ENCODE measurements at regions not wholly inside any gene's neighbourhood (a gene's known extent, or its start where the extent isn't known, plus 50 kb on each side); places are given as distances from the start of the nearest gene placed in this dataset.

- intact Hi-C loops (cut with DNase I), result no loop called here
- no peak for DNase-seq (ENCODE audit: low spot score)
Observed at GRCh38 chr12:124691429-124691828, 124.0 kb upstream of the NCOR2 start.

- intact Hi-C loops (cut with DNase I), result loop anchor here in 1 of 2 donors (5.0 to 10.0 kb wide), 2 partner anchors 58 to 305 kb away; no protein-coding TSS in a partner anchor
- DNase-seq (ENCODE audit: low spot score), result no peak
Observed at GRCh38 chr12:124689631-124690030, 122.2 kb upstream of the NCOR2 start.

DNA sequence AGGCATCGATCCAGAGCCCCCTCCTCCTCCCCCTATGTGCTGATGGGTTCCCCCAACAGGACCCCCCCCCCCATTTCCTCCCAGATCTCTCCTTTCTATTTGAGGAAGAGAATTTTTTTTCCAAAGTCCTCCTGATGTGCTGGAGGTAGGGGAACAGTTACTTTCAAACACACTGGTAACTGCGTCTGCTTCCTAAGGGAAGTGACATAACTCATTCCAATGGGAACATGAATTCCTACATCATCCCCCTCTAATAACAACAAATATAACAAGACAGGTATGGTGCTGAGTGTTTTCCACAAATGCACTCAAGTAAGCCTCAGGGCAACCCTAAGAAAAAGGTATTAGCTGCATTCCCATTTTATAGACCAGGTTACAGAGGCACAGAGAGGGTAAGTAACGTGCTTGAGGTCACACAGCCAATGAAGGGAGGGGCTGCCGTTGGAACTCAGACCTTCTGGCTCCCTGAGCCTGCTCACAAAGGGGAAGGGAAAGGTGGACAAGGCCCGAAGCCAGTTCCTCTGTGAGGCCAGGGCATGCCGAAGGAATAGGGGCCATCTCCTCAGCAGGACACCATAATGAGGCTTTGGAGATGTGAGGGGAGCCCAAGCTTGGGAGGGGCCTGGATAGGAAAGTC lies 121.1 kb upstream of the NCOR2 start:
- DNase-seq (ENCODE audit: low spot score), result no peak
- intact Hi-C loops (cut with DNase I), result loop anchor here in 1 of 2 donors (5.0 to 10.0 kb wide), 2 partner anchors 59 to 304 kb away; no protein-coding TSS in a partner anchor

GRCh38 chr12:124687917-124688316 lies 120.5 kb upstream of the NCOR2 start:
- intact Hi-C loops (cut with DNase I), result loop anchor here in 1 of 2 donors (5.0 to 10.0 kb wide), 2 partner anchors 59 to 303 kb away; no protein-coding TSS in a partner anchor

GRCh38 chr12:124687174-124687902 lies 119.9 kb upstream of the NCOR2 start:
- DNase-seq (ENCODE audit: low spot score), result no peak
- intact Hi-C loops (cut with DNase I), result loop anchor here in 1 of 2 donors (5.0 to 10.0 kb wide), 2 partner anchors 60 to 303 kb away; no protein-coding TSS in a partner anchor

More at GRCh38 chr12:124687917-124688316, 120.5 kb upstream of the NCOR2 start:
- peak; percentile 83 for DNase-seq (ENCODE audit: low spot score)

GRCh38 chr12:124686370-124687173 lies 119.2 kb upstream of the NCOR2 start:
- intact Hi-C loops (cut with DNase I), result loop anchor here in 1 of 2 donors (5.0 to 10.0 kb wide), 2 partner anchors 61 to 302 kb away; no protein-coding TSS in a partner anchor
- no peak for DNase-seq (ENCODE audit: low spot score)

GRCh38 chr12:124685689-124686369 lies 118.4 kb upstream of the NCOR2 start:
- intact Hi-C loops (cut with DNase I), result loop anchor here in 1 of 2 donors (5.0 to 10.0 kb wide), 2 partner anchors 61 to 301 kb away; no protein-coding TSS in a partner anchor

DNA sequence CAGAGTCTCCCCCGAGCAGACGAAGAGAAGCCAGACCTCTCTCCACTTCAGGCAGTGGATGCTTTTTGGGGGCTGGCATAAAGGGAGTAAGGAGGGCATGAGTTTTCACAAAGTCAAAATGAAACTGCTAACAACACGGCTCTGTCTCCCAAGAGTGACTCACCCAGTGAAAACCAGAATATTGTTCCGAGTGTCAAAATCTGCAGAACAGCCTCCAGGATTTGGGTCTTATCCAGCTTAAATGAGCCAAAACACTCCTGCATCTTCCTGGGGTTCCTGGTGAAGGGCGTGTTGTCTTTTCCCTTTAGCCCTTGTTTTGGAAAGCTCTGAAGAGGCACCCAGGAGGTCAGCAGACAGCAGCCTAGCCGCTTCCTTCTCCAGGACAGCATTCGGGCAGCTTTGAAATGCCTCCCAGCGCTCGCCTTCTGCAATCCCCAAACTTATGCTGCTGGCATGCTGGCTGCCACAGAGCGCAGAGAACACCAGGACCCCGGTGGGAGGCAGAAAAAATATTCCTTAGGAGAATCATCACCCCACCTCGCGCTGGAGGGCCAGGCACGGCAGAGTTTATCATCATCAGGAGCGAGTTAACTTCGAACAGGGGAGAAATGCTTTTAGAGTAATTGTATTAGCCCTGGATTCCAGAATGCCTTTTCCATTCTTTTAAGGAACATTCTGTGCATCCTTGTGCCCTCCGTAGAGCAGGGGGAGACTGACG lies 117.7 kb upstream of the NCOR2 start:
- no peak for DNase-seq (ENCODE audit: low spot score)
- intact Hi-C loops (cut with DNase I), result loop anchor here in 1 of 2 donors (5.0 to 10.0 kb wide), 3 partner anchors 62 to 300 kb away; partner anchors contain the start of gene NCOR2

More at GRCh38 chr12:124685689-124686369, 118.4 kb upstream of the NCOR2 start:
- no peak for DNase-seq (ENCODE audit: low spot score)

GRCh38 chr12:124684496-124684895 lies 117.1 kb upstream of the NCOR2 start:
- intact Hi-C loops (cut with DNase I), result loop anchor here in 1 of 2 donors (5.0 to 10.0 kb wide), 2 partner anchors 117 to 300 kb away; partner anchors contain the start of gene NCOR2
- no peak for DNase-seq (ENCODE audit: low spot score)

DNA sequence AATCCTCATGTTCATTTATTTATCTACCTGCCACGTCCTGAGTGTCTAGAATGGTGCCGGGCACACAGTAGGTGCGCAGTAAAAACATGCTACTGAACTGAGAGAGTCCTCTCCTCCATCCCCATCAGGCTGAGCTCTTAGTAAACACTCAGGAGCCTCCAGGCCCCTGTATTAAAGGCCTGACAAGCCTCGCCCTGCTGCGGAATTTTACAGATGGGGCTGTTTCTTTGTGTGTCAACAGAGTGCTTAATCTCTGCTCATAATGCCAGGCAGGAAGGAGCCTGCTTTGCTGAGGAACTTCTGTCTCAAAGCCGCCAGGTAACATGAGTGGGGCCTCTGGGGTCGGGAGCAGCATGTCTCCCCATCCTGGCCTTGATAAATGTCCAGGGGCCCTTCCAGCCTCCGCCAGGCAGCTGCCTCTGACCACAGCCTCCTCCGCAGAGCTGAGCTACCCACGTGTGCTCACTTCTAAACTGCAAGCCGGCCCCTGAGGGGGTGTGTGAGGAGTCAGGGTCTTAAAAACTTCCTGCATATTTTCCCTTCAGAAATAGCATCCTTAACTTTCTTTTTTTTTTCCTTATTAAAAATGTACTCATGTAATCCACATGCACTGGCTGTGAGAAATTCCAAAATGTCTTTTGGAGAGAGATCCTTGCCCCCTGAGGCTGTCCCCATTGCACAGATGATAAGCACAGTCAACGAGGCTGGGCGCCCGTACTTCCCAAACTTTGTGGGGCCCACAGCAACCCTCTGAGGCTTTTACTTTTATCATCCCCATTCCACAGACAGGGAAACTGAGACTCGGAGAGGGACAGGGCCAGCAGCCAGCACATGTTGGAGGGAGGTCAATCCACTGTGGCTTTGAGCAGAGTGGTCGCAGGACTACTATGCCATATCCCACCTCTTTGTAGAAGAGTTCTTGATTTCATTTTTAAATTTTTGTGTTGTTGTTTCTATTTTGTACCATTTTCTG lies 116.0 kb upstream of the NCOR2 start:
- intact Hi-C loops (cut with DNase I), result loop anchor here in 1 of 2 donors (5.0 to 10.0 kb wide), 2 partner anchors 116 to 299 kb away; partner anchors contain the start of gene NCOR2
- DNase-seq (ENCODE audit: low spot score), result no peak

- no peak for DNase-seq (ENCODE audit: low spot score)
- intact Hi-C loops (cut with DNase I), result loop anchor here in 1 of 2 donors (5.0 to 10.0 kb wide), 2 partner anchors 115 to 298 kb away; partner anchors contain the start of gene NCOR2
Observed at GRCh38 chr12:124682425-124683151, 115.2 kb upstream of the NCOR2 start.

DNA sequence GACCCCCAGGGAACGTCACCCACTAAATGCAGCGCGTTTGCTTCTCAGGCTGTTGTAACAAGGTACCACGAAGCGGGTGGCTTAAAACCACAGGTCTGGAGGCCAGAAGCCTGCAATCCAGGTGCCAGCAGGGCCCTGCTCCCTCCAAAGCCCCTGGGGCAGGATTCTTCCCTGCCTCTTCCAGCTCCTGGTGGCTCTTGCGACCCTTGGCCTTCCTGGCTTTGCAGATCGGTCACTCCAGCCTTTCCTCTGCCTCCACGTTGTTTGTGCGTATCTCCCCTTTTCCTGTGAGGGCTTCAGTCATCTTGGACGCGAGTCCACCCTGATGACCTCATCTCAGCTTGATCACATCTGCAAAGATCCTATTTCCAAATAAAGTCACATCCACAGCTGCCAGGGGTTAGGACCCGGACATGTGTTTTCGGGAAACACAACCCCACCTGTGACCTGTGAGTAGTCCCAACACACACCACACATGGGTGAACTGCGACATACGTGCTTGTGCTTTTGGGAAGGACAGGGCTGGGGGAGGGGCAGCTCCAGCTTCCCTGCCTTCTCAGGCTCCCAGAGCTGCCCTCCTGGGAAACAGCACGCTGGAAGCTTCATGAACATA lies 114.5 kb upstream of the NCOR2 start:
- DNase-seq (ENCODE audit: low spot score), result peak; percentile 88
- intact Hi-C loops (cut with DNase I), result loop anchor here in 1 of 2 donors (5.0 to 10.0 kb wide), 2 partner anchors 115 to 297 kb away; partner anchors contain the start of gene NCOR2

DNA sequence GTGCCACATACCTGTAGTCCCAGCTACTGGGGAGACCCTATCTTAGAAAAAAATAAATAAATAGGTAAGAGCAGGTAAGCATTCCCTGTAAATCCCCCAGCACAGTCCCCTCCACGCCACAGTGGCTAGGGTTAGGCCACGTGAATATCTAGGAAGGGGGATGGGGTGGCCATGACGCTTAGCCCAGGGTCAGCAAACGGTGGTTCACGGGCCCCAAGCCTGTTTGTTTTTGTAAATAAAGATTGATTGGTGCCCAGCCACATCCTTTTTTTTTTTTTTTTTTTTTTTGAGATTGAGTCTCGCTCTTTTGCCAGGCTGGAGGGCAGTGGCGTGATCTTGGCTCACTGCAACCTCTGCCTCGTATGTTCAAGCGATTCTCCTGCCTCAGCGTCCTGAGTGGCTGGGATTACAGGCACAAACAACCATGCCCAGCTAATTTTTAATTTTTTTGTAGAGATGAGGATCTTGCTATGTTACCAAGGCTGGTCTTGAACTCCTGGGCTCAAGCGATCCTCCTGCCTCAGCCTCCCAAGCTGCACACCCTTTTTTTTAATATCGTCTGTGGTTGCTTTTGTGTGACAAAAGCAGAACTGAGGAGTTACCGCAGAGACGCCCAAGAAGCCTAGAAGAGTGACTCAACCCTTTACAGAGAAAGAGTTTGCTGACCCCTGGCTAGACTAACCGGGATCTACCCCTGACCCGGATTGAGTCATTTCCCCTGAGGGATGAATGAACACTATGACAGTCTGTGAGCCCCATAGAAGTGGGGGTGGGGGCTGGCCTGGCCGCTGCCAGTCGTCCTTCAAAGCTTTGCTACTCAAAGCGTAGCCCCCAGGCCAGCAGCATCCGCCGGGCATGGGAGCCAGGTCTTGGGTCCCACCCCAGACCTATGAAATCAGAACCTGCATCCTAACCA lies 113.7 kb upstream of the NCOR2 start:
- no peak for DNase-seq (ENCODE audit: low spot score)
- intact Hi-C loops (cut with DNase I), result loop anchor here in 1 of 2 donors (5.0 to 10.0 kb wide), 2 partner anchors 114 to 296 kb away; partner anchors contain the start of gene NCOR2
